Endothelial cell of umbilical vein (primary cell): ENCODE measurements at regions not wholly inside any gene's neighbourhood (a gene's known extent, or its start where the extent isn't known, plus 50 kb on each side); places are given as distances from the start of the nearest gene placed in this dataset.

Source experiments
- BruUV-seq: library from RNA; stranded (reverse); fragments of 400-500 nt; replicated peaks from 2 replicates; lab custom pipeline; 2021; lab: Mats Ljungman, UMichigan
- CTCF ChIA-PET: fragments of 300-600, 350-600 bp; sonication (Branson Sonifier 250); formaldehyde crosslinking; loops from one replicate; lab custom pipeline; 2021; ENCODE audit warnings: antibody characterized with exemption, inconsistent platforms; lab: Charles Lee
- POLR2A ChIA-PET: fragments of 300-600, 350-600 bp; sonication (Branson Sonifier 250); formaldehyde crosslinking; loops from one replicate; lab custom pipeline; 2021; ENCODE audit warnings: antibody characterized with exemption, inconsistent platforms; lab: Charles Lee
- DNase-seq: peaks from one replicate; pipeline ENCODE4 v3.0.0-alpha.2; 2011; ENCODE audit warnings: low read depth, low spot score
- FAIRE-seq: peaks from 2 replicates; lab custom pipeline; 2011; peaks lifted over from hg19 to GRCh38; lab: Jason Lieb, UNC
- H2AFZ ChIP-seq: 2 replicates; pipeline ENCODE4 v1.6.0; 2012; ENCODE audit warnings: low read depth, low read length, control low read depth, inconsistent platforms
- H3K27ac ChIP-seq: 2 replicates; pipeline ENCODE4 v1.5.1; 2011; ENCODE audit warnings: low read depth, mild to moderate bottlenecking, control low read depth, low read length, moderate library complexity; ENCODE audit not compliant: insufficient read depth
- H3K27me3 ChIP-seq, 2 experiments: 2 replicates each; pipeline versions ENCODE4 v1.6.0 to v1.6.1; 2011; ENCODE audit warnings: low read length in 2 of 2, mixed read lengths in 1 of 2; ENCODE audit not compliant: control insufficient read depth in 2 of 2, insufficient read depth in 2 of 2
- H3K36me3 ChIP-seq, 2 experiments: 2 replicates in 1 of 2; 3 replicates in 1 of 2; pipeline ENCODE4 v1.5.1; 2011; ENCODE audit warnings: low read length in 2 of 2, mild to moderate bottlenecking in 1 of 2, moderate library complexity in 1 of 2; ENCODE audit not compliant: control insufficient read depth in 2 of 2, insufficient read depth in 2 of 2; ENCODE audit errors: extremely low read depth in 1 of 2
- H3K4me1 ChIP-seq: 3 replicates; pipeline ENCODE4 v1.5.1; 2011; ENCODE audit warnings: mild to moderate bottlenecking, low read length; ENCODE audit not compliant: control insufficient read depth, insufficient read depth; ENCODE audit errors: extremely low read depth
- H3K4me2 ChIP-seq: 2 replicates; pipeline ENCODE4 v1.6.1; 2011; ENCODE audit warnings: low read length, control low read depth, mixed read lengths; ENCODE audit not compliant: insufficient read depth
- H3K4me3 ChIP-seq, 3 experiments: fragments of 200-600 bp in 1 of 3; sonication (generic), shearing (Covaris generic) in 1 of 3; replicated peaks in 1 of 3; 2 replicates each; pipeline ENCODE4 v1.5.1; 2011 to 2016; ENCODE audit warnings: control low read depth in 3 of 3, low read length in 3 of 3, mild to moderate bottlenecking in 2 of 3, inconsistent platforms in 1 of 3, low read depth in 1 of 3, moderate library complexity in 1 of 3; ENCODE audit not compliant: insufficient read depth in 1 of 3
- H3K79me2 ChIP-seq: 2 replicates; pipeline ENCODE4 v1.6.0; 2012; ENCODE audit warnings: low read length, inconsistent platforms; ENCODE audit not compliant: control insufficient read depth, insufficient read depth
- H3K9ac ChIP-seq: replicated peaks from 2 replicates; pipeline ENCODE3; 2011; ENCODE audit warnings: low read length, control low read depth; ENCODE audit not compliant: insufficient read depth; ENCODE audit errors: extremely low read depth
- H3K9me1 ChIP-seq: replicated peaks from 3 replicates; pipeline ENCODE4 v1.6.0; 2011; ENCODE audit warnings: mild to moderate bottlenecking, low read length; ENCODE audit not compliant: control insufficient read depth, insufficient read depth; ENCODE audit errors: extremely low read depth
- H3K9me3 ChIP-seq: replicated peaks from 2 replicates; pipeline ENCODE4 v1.5.1; 2012; ENCODE audit warnings: low read length, inconsistent platforms; ENCODE audit not compliant: control insufficient read depth, insufficient read depth
- H4K20me1 ChIP-seq: replicated peaks from 2 replicates; pipeline ENCODE3; 2011; ENCODE audit warnings: mild to moderate bottlenecking, low read length; ENCODE audit not compliant: control insufficient read depth, insufficient read depth; ENCODE audit errors: extremely low read depth
- CTCF ChIP-seq, 2 donors: IDR thresholded peaks; 1 replicate in 1 of 2; 2 replicates in 1 of 2; pipeline ENCODE4 v1.5.1; 2011; ENCODE audit warnings: low read length in 2 of 2, mild to moderate bottlenecking in 2 of 2, moderate library complexity in 2 of 2, control low read depth in 1 of 2, inconsistent platforms in 1 of 2, low read depth in 1 of 2; ENCODE audit not compliant: insufficient read depth in 1 of 2; ENCODE audit errors: extremely low read depth in 1 of 2
- EZH2 ChIP-seq: IDR thresholded peaks from 2 replicates; pipeline ENCODE4 v1.6.1; 2012; ENCODE audit warnings: borderline replicate concordance, low read depth, mild to moderate bottlenecking, moderate library complexity, low read length, inconsistent platforms; ENCODE audit not compliant: severe bottlenecking
- FOS ChIP-seq: IDR thresholded peaks from 2 replicates; pipeline ENCODE4 v1.6.1; 2011; ENCODE audit warnings: mild to moderate bottlenecking, low read length, moderate library complexity, borderline replicate concordance; ENCODE audit not compliant: insufficient read depth
- GATA2 ChIP-seq: IDR thresholded peaks from 2 replicates; pipeline ENCODE4 v1.7.0; 2011; ENCODE audit warnings: low read depth, mild to moderate bottlenecking, moderate library complexity, mixed read lengths, low read length; ENCODE audit not compliant: insufficient read length, insufficient read depth
- JUN ChIP-seq: IDR thresholded peaks from 2 replicates; pipeline ENCODE4 v1.6.1; 2011; ENCODE audit warnings: borderline replicate concordance, low read depth; ENCODE audit not compliant: insufficient read length, insufficient read depth
- MAX ChIP-seq: IDR thresholded peaks from 2 replicates; pipeline ENCODE4 v1.6.1; 2011; ENCODE audit not compliant: insufficient read depth, insufficient read length
- MYC ChIP-seq: IDR thresholded peaks from one replicate; pipeline ENCODE4 v1.6.1; 2011; ENCODE audit warnings: mild to moderate bottlenecking, low read depth, low read length
- POLR2A ChIP-seq: IDR thresholded peaks from 2 replicates; pipeline ENCODE4 v1.6.1; 2012; ENCODE audit warnings: low read depth, mild to moderate bottlenecking, control low read depth, low read length
- POLR2AphosphoS5 ChIP-seq: IDR thresholded peaks from 2 replicates; pipeline ENCODE4 v1.6.1; 2012; ENCODE audit warnings: low read depth, mild to moderate bottlenecking, control low read depth, low read length, moderate library complexity; ENCODE audit not compliant: insufficient read depth
- dilution Hi-C: fragments of 300-500 bp; cut with MboI; formaldehyde crosslinking; loops from one replicate; pipeline ENCODE4 v1.15.0; 2019; ENCODE audit warnings: low sequenced_read_pairs; ENCODE audit not compliant: extremely low pct_ligation_motif_present
- intact Hi-C: fragments of 100-400 bp; cut with micrococcal nuclease; formaldehyde crosslinking; loops from one replicate; pipeline ENCODE4 v1.10.0; 2022

GRCh38 chr7:142331941-142332340 is 74.1 kb upstream of the PRSS58 start:
- intact Hi-C loops, result no loop called here
- CTCF ChIA-PET, result interaction anchor here (1.4 kb wide), 1 partner anchor 8 kb away, joined by 6 read pairs; no protein-coding TSS in a partner anchor

DNA sequence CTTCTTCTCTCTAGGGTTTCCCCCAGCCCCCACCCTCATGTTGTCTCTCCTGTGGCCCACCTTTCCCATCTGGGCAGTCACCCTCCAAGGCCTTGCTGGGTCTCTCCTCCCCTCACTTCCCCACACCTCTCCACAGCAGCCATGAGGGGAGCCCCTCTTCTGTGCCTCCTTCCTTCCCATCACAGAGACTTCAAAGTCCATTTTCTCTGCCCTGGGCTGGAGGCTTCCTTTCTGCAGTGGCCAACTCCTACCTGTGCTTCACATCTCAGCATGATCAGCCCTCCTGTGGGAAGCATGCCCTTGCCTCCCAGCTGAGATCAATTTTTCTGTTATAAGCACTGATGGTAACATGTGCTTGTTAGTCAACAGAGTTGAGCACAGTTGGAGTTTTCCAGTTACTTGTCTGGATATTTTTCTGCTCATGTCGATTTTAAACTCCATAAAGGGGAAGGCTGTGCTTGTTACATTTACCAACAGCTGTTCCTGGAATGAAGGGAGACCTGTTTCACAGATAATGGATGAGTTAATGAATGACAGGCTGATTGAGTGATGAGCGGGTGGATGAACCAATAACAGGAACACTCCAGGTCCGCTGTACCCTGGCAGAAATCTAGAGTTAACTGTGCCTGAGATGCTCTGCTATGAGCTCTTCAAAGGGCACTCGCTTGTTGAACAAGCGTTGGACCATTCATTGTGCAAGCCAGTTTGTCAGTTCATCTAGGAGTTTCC is 71.4 kb upstream of the PRSS58 start:
- no peaks in the 10 kb centered on the region for H3K9me1 ChIP-seq
- CTCF ChIA-PET, result interaction anchor here (2.6 kb wide), 1 partner anchor 10 kb away, joined by 6 read pairs; no protein-coding TSS in a partner anchor
- H3K4me2 ChIP-seq, result no peak overlapping the region
- H3K9ac ChIP-seq, result no peak overlapping the region
- DNase-seq (no peak), FAIRE-seq (no peak)
- no peaks in the 10 kb centered on the region for H3K27me3 ChIP-seq
- H3K4me3 ChIP-seq, result no peak overlapping the region
- no peaks in the 10 kb centered on the region for H3K79me2 ChIP-seq
- POLR2A ChIA-PET, result no interaction called here
- no peaks in the 10 kb centered on the region for H3K9me3 ChIP-seq
- no TSS peak for BruUV-seq
- H3K27ac ChIP-seq, result no peak overlapping the region
- H4K20me1 ChIP-seq, result no peaks in the 10 kb centered on the region
- no peaks in the 10 kb centered on the region for H3K4me1 ChIP-seq
- dilution Hi-C loops (no loop called here), intact Hi-C loops (loop anchor here (10.0 kb wide), 1 partner anchor 574 kb away; no protein-coding TSS in a partner anchor)
- TF ChIP-seq POLR2A, result no peak
- TF ChIP-seq FOS, result no peak
- no peak for TF ChIP-seq EZH2
- no peak for TF ChIP-seq JUN
- TF ChIP-seq MAX, result no peak
- TF ChIP-seq GATA2, result no peak
- TF ChIP-seq MYC, result no peak
- no peak for TF ChIP-seq POLR2AphosphoS5
- no peak for TF ChIP-seq CTCF (IDR thresholded peaks at IDR 0.05; ENCODE audit: extremely low read depth in 1 of 2, insufficient read depth in 1 of 2, low read depth in 1 of 2, low read length in 2 of 2)
- H3K36me3 ChIP-seq, result no peaks in the 10 kb centered on the region
- no peak overlapping the region for H2AFZ ChIP-seq

More at GRCh38 chr7:142331941-142332340, 74.1 kb upstream of the PRSS58 start:
- Histone ChIP-seq H3K9me3 (no peaks in the 10 kb centered on the region), H3K36me3 (no peaks in the 10 kb centered on the region), H3K79me2 (no peaks in the 10 kb centered on the region), H3K9me1 (no peaks in the 10 kb centered on the region), H3K27me3 (no peaks in the 10 kb centered on the region), H3K4me2 (no peak overlapping the region), H4K20me1 (no peaks in the 10 kb centered on the region), H3K27ac (no peak overlapping the region), H3K9ac (no peak overlapping the region), H3K4me3 (no peak overlapping the region), H3K4me1 (no peaks in the 10 kb centered on the region), H2AFZ (no peak overlapping the region)
- no TSS peak for BruUV-seq
- TF ChIP-seq POLR2AphosphoS5, result no peak
- TF ChIP-seq POLR2A, result no peak
- TF ChIP-seq MYC, result no peak
- no peak for TF ChIP-seq JUN
- dilution Hi-C loops, result no loop called here
- no peak for DNase-seq
- POLR2A ChIA-PET, result no interaction called here
- FAIRE-seq, result no peak
